ENCODE measurements at regions not wholly inside any gene's neighbourhood (a gene's known extent, or its start where the extent isn't known, plus 50 kb on each side); places are given as distances from the start of the nearest gene placed in this dataset.

DNA sequence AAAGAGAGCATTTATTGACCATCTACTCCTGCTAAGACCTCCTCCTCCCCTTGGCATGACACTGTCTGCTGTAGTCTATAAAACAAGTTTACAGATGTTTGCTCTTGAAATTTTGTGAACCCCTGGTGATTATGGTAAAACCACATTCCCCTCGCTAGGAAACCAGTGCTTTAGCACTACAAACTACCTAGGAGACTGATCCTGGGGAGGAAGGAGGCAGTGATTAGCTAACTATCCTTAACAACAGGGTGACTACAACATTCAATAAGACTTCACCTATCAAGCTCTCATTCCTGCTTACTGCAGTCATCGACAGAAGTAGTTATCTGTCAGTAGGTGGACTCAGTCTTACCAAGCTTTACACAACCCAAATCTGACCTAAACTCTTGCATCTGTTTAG is 371.3 kb downstream of the TUSC7 start:
- CTCF ChIA-PET: no interaction called here

GRCh38 chr3:117084277-117084676 is 374.7 kb downstream of the TUSC7 start:
- CTCF ChIA-PET: no interaction called here
- TF ChIP-seq HDGF (IDR thresholded peaks at IDR 0.05; ENCODE audit: borderline replicate concordance) (no peak), SUZ12 (IDR thresholded peaks at IDR 0.05) (no peak), ARNT (IDR thresholded peaks at IDR 0.05) (no peak), FOXA1 (IDR thresholded peaks at IDR 0.05) (no peak), NFRKB (IDR thresholded peaks at IDR 0.05) (no peak), BHLHE40 (IDR thresholded peaks at IDR 0.05; ENCODE audit: borderline replicate concordance) (no peak), CTBP1 (IDR thresholded peaks at IDR 0.05; ENCODE audit: borderline replicate concordance) (no peak)
- POLR2A ChIA-PET: no interaction called here
- no peak for DNase-seq (ENCODE audit: extremely low spot score)

More for the DNA sequence above, 371.3 kb downstream of the TUSC7 start:
- no peak for DNase-seq (ENCODE audit: extremely low spot score)
- TF ChIP-seq SUZ12 (IDR thresholded peaks at IDR 0.05): no peak
- TF ChIP-seq FOXM1 (IDR thresholded peaks at IDR 0.05; ENCODE audit: borderline replicate concordance): no peak
- no peak for TF ChIP-seq ELF4 (IDR thresholded peaks at IDR 0.05)
- no peak for TF ChIP-seq L3MBTL2 (conservative IDR thresholded peaks at IDR 0.05)
- TF ChIP-seq SP1 (IDR thresholded peaks at IDR 0.05): no peak
- TF ChIP-seq FOXK2 (IDR thresholded peaks at IDR 0.05): no peak
- no peak for TF ChIP-seq NFRKB (IDR thresholded peaks at IDR 0.05)
- TF ChIP-seq ZNF384 (IDR thresholded peaks at IDR 0.05): no peak
- no peak for TF ChIP-seq BHLHE40 (IDR thresholded peaks at IDR 0.05; ENCODE audit: borderline replicate concordance)
- no peak for TF ChIP-seq LEF1 (IDR thresholded peaks at IDR 0.05; ENCODE audit: borderline replicate concordance)
- no peak for TF ChIP-seq FOXA1 (IDR thresholded peaks at IDR 0.05)
- POLR2A ChIA-PET: no interaction called here

DNA sequence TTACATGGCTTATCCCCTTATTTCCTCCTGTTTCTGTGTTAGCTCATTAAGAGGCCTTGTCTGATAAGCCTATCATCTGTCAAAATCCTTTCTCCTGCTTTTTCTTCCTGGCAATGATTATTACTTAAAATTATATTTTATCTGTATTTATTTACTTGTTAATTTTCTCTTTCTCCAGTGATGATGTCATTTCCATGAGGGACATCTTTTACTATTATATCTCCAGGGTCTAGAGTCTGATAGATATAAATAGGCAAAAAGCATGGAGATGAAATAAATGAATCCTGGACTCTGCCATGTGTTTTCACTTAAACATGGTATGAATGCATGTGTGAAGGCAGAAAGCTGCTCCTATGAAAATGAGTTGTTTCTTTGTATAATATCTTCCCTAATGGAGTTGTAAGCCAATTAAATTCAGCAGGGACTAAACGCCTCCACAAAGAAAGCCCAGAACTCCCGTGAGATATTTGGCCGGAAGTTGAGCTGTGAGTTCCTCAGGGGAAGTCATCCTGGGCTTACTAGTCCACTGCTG is 375.2 kb downstream of the TUSC7 start:
- DNase-seq (ENCODE audit: extremely low spot score): no peak
- no peak for TF ChIP-seq ARNT (IDR thresholded peaks at IDR 0.05)
- no peak for TF ChIP-seq SP1 (IDR thresholded peaks at IDR 0.05)
- no peak for TF ChIP-seq HDGF (IDR thresholded peaks at IDR 0.05; ENCODE audit: borderline replicate concordance)
- no peak for TF ChIP-seq FOXK2 (IDR thresholded peaks at IDR 0.05)
- CTCF ChIA-PET: no interaction called here
- POLR2A ChIA-PET: no interaction called here

GRCh38 chr3:117091676-117092075 is 382.1 kb downstream of the TUSC7 start:
- DNase-seq (ENCODE audit: extremely low spot score): no peak
- TF ChIP-seq LEF1 (IDR thresholded peaks at IDR 0.05; ENCODE audit: borderline replicate concordance): no peak
- TF ChIP-seq CTBP1 (IDR thresholded peaks at IDR 0.05; ENCODE audit: borderline replicate concordance): no peak
- no peak for TF ChIP-seq L3MBTL2 (conservative IDR thresholded peaks at IDR 0.05)
- no peak for TF ChIP-seq NFRKB (IDR thresholded peaks at IDR 0.05)
- TF ChIP-seq SUZ12 (IDR thresholded peaks at IDR 0.05): no peak
- TF ChIP-seq ZNF384 (IDR thresholded peaks at IDR 0.05): no peak
- TF ChIP-seq ELF4 (IDR thresholded peaks at IDR 0.05): no peak
- TF ChIP-seq FOXK2 (IDR thresholded peaks at IDR 0.05): no peak
- no peak for TF ChIP-seq TARDBP (IDR thresholded peaks at IDR 0.05)
- no peak for TF ChIP-seq ARNT (IDR thresholded peaks at IDR 0.05)
- no peak for TF ChIP-seq FOXM1 (IDR thresholded peaks at IDR 0.05; ENCODE audit: borderline replicate concordance)
- TF ChIP-seq BHLHE40 (IDR thresholded peaks at IDR 0.05; ENCODE audit: borderline replicate concordance): no peak
- no peak for TF ChIP-seq FOXA1 (IDR thresholded peaks at IDR 0.05)
- CTCF ChIA-PET: no interaction called here
- POLR2A ChIA-PET: no interaction called here

DNA sequence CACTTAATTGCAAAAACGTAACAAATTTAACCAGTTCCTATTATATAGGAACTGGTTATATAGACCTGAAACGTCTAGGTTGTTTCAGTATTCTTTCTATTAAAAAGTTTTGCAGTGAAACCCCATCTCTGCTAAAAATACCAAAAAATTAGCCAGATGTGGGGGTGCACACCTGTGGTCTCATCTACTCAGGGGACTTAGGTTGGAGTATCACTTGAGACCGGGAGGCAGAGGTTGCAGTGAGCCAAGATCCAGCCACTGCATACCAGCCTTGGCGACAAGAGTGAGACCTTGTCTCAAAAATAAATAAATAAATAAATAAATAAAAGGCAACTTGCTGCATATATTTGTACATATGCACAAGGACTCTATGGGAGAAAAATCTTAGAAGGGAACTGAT is 387.0 kb downstream of the TUSC7 start:
- ChIA-PET CTCF (no interaction called here), POLR2A (no interaction called here)
- DNase-seq (ENCODE audit: extremely low spot score): no peak
- TF ChIP-seq HDGF (IDR thresholded peaks at IDR 0.05; ENCODE audit: borderline replicate concordance) (no peak), BHLHE40 (IDR thresholded peaks at IDR 0.05; ENCODE audit: borderline replicate concordance) (no peak), TARDBP (IDR thresholded peaks at IDR 0.05) (no peak), L3MBTL2 (conservative IDR thresholded peaks at IDR 0.05) (no peak), ARNT (IDR thresholded peaks at IDR 0.05) (no peak), FOXK2 (IDR thresholded peaks at IDR 0.05) (no peak), CTBP1 (IDR thresholded peaks at IDR 0.05; ENCODE audit: borderline replicate concordance) (no peak), LEF1 (IDR thresholded peaks at IDR 0.05; ENCODE audit: borderline replicate concordance) (no peak), ELF4 (IDR thresholded peaks at IDR 0.05) (no peak), ZNF384 (IDR thresholded peaks at IDR 0.05) (no peak), PKNOX1 (IDR thresholded peaks at IDR 0.05) (no peak), NFRKB (IDR thresholded peaks at IDR 0.05) (no peak), SUZ12 (IDR thresholded peaks at IDR 0.05) (no peak), FOXM1 (IDR thresholded peaks at IDR 0.05; ENCODE audit: borderline replicate concordance) (no peak), FOXA1 (IDR thresholded peaks at IDR 0.05) (no peak)

DNA sequence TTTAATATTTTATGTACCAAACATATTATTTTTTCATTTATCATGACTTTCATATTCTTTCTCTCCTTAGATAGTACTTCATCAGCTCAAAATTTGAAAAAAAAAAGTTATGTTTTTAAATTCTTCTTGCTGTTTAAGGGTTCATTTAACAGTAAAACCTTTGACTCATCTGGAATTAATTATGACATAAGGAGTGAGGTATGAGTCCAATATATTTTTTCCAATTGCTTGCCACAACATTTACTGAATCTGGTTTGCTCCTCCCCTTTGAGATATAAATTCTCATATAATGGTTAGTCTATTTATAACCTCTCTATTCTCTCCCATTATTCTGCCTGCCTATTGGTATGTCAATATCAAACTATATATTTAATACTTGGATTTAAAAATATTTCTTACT is 387.8 kb downstream of the TUSC7 start:
- no peak for DNase-seq (ENCODE audit: extremely low spot score)
- POLR2A ChIA-PET: no interaction called here
- CTCF ChIA-PET: no interaction called here
- no peak for TF ChIP-seq ELF4 (IDR thresholded peaks at IDR 0.05)
- TF ChIP-seq PKNOX1 (IDR thresholded peaks at IDR 0.05): no peak
- TF ChIP-seq TARDBP (IDR thresholded peaks at IDR 0.05): no peak
- no peak for TF ChIP-seq ARNT (IDR thresholded peaks at IDR 0.05)
- TF ChIP-seq HDGF (IDR thresholded peaks at IDR 0.05; ENCODE audit: borderline replicate concordance): no peak

DNA sequence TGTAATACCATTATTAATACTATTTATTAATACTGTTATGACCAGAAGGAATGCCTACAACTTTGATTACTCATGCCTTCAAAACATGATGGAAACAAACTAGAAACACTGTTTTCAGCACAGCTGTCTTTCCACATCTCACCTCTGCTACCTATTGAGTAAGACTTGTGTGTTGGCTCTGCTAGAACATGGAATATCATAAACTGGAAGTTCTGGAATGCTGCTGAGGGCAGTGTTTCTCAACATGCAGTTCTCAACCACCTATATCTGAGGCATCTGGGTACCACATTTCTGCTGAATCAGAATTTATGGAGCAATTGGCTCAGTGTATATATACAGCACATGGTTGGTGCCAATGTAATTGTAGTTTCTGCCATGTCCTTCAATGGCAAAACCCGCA is 392.1 kb downstream of the TUSC7 start:
- CTCF ChIA-PET: no interaction called here
- TF ChIP-seq FOXK2 (IDR thresholded peaks at IDR 0.05) (no peak), CTBP1 (IDR thresholded peaks at IDR 0.05; ENCODE audit: borderline replicate concordance) (no peak), L3MBTL2 (conservative IDR thresholded peaks at IDR 0.05) (no peak), TARDBP (IDR thresholded peaks at IDR 0.05) (no peak), ELF4 (IDR thresholded peaks at IDR 0.05) (no peak), LEF1 (IDR thresholded peaks at IDR 0.05; ENCODE audit: borderline replicate concordance) (no peak), BHLHE40 (IDR thresholded peaks at IDR 0.05; ENCODE audit: borderline replicate concordance) (no peak)
- POLR2A ChIA-PET: no interaction called here
- DNase-seq (ENCODE audit: extremely low spot score): no peak
